ENCODE measurements at regions not wholly inside any gene's neighbourhood (a gene's known extent, or its start where the extent isn't known, plus 50 kb on each side); places are given as distances from the start of the nearest gene placed in this dataset.

DNA sequence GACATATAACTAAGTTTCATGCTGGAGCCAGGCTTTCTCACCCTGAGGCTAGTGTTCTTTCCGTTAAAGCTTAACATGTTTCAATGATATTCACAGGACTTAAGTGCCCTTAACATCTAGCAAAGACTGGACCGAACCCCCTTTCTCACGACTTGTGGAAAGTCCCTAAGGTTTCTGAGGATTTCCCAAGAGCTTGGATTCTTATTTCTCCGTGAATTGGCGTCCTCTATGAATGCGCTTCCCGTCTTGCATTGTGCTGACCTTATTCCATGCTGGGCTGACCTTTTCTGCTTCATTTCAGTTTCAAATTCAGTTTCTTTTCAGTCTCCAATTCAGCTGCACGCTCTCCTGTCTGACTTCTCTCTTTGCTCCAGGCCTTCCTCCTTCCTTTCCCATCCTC lies 206.4 kb downstream of the HS3ST3A1 start:
- TF ChIP-seq TCF7L2 (IDR thresholded peaks at IDR 0.05; ENCODE audit: borderline replicate concordance, low read depth, low read length) (no peak), SP7 (tag by site-specific recombination; IDR thresholded peaks at IDR 0.05) (no peak), ZNF501 (tag by site-specific recombination; IDR thresholded peaks at IDR 0.05) (no peak), ZNF24 (tag by site-specific recombination; IDR thresholded peaks at IDR 0.05) (no peak), ZNF311 (tag by site-specific recombination; IDR thresholded peaks at IDR 0.05; ENCODE audit: borderline replicate concordance) (no peak)
- TF ChIP-seq, protein P1, sequence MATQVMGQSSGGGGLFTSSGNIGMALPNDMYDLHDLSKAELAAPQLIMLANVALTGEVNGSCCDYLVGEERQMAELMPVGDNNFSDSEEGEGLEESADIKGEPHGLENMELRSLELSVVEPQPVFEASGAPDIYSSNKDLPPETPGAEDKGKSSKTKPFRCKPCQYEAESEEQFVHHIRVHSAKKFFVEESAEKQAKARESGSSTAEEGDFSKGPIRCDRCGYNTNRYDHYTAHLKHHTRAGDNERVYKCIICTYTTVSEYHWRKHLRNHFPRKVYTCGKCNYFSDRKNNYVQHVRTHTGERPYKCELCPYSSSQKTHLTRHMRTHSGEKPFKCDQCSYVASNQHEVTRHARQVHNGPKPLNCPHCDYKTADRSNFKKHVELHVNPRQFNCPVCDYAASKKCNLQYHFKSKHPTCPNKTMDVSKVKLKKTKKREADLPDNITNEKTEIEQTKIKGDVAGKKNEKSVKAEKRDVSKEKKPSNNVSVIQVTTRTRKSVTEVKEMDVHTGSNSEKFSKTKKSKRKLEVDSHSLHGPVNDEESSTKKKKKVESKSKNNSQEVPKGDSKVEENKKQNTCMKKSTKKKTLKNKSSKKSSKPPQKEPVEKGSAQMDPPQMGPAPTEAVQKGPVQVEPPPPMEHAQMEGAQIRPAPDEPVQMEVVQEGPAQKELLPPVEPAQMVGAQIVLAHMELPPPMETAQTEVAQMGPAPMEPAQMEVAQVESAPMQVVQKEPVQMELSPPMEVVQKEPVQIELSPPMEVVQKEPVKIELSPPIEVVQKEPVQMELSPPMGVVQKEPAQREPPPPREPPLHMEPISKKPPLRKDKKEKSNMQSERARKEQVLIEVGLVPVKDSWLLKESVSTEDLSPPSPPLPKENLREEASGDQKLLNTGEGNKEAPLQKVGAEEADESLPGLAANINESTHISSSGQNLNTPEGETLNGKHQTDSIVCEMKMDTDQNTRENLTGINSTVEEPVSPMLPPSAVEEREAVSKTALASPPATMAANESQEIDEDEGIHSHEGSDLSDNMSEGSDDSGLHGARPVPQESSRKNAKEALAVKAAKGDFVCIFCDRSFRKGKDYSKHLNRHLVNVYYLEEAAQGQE (tag by site-specific recombination; IDR thresholded peaks at IDR 0.05), result no peak
- TF ChIP-seq, protein P2, sequence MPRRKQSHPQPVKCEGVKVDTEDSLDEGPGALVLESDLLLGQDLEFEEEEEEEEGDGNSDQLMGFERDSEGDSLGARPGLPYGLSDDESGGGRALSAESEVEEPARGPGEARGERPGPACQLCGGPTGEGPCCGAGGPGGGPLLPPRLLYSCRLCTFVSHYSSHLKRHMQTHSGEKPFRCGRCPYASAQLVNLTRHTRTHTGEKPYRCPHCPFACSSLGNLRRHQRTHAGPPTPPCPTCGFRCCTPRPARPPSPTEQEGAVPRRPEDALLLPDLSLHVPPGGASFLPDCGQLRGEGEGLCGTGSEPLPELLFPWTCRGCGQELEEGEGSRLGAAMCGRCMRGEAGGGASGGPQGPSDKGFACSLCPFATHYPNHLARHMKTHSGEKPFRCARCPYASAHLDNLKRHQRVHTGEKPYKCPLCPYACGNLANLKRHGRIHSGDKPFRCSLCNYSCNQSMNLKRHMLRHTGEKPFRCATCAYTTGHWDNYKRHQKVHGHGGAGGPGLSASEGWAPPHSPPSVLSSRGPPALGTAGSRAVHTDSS (tag by site-specific recombination; IDR thresholded peaks at IDR 0.05), result no peak
